ENCODE measurements at regions not wholly inside any gene's neighbourhood (a gene's known extent, or its start where the extent isn't known, plus 50 kb on each side); places are given as distances from the start of the nearest gene placed in this dataset.
"Not testable (repeated sequence)": the region's sequence is repeated elsewhere in the genome, so short reads cannot be mapped to it uniquely, and the experiment has no call there.

DNA sequence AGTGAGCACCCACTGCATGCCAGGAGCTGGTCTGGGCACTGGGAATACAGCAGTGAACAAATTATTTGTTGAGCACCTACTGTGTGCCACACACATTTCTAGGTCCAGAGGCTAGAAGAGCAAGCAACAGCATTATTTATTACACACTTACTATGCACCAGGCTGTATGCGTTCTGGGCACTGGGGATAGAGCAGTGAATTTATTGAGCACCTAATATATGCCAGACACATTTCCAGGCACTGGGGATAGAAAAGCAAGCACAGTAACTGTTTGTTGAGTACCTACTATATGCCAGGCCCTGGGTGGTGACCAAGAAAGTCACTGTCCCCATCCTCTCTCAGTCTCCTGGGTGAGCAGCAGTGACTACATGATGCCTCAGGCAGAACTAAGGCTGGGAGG is 107.5 kb upstream of the NCOR2 start:
- 65 to 95% (median 67%) methylated on average over 1 of the region's 1 CpG for WGBS, 3 donors

DNA sequence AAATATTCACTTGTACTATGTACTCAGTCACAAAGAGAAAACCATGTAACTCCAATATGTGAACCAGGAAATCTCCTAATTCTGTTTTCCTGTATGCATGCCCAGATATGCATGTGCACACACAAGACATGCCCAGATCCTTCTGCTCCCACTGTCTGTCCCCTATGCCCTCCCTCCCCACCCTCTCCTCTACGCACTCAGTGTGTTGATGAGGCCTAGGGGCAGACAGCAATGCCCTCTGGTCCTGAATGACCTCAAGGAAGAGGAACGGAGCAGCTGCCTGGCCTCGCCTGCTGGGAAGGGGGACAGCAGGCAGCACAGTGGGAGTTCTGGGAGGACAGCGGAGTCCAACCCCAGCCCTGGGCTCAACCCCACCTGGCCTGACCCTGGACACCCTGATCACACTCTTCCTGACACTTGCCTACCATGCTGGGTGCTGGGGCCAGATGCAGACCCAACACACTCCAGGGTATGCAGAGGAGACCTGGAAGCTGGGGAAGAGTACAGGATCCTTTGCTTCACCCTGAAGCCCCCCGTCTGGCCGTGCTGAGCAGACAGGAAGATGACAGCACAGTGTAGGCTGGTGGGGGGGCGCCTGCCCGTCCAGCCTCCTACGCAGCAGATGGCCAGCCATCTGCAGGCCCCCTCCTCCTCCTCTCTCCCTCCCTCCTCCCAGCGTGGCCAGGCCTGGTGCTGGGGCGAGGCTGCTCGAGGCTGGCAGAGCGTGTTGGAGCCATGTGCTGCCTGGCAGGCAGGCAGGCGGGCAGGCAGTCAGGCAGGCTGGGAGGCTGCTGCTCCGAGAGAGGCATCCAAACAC is 106.6 kb upstream of the NCOR2 start:
- Histone ChIP-seq H3K9me3 (ENCODE audit: control insufficient read depth in 2 of 2, insufficient read depth in 1 of 2, low read depth in 1 of 2, low read length in 1 of 2) (peaks cover 0 to 4% of the 10 kb centered on the region in 2 donors), H3K4me3 (ENCODE audit: low read depth in 1 of 3, low read length in 3 of 3) (no peak overlapping the region), H3K27me3 (ENCODE audit: control insufficient read depth in 3 of 3, insufficient read depth in 3 of 3, low read length in 3 of 3) (no peaks in the 10 kb centered on the region), H3K36me3 (ENCODE audit: control insufficient read depth in 3 of 3, insufficient read depth in 2 of 3, low read depth in 1 of 3, low read length in 3 of 3) (no peaks in the 10 kb centered on the region), H3K4me1 (ENCODE audit: control insufficient read depth in 3 of 3, insufficient read depth in 2 of 3, low read depth in 1 of 3, low read length in 2 of 3) (peaks cover 0 to 8% (median 0%) of the 10 kb centered on the region in 3 donors), H3K27ac (ENCODE audit: low read depth in 1 of 3, low read length in 2 of 3) (peak overlapping the region in 1 of 3 donors; percentile 15)
- WGBS, 3 donors = 67 to 74% (median 71%) methylated on average over 15 of the region's 15 CpGs
- FAIRE-seq (no peak), DNase-seq (no peak)

More for the DNA sequence above, 107.5 kb upstream of the NCOR2 start:
- Histone ChIP-seq H3K36me3 (ENCODE audit: control insufficient read depth in 3 of 3, insufficient read depth in 2 of 3, low read depth in 1 of 3, low read length in 3 of 3) (no peaks in the 10 kb centered on the region), H3K9me3 (ENCODE audit: control insufficient read depth in 2 of 2, insufficient read depth in 1 of 2, low read depth in 1 of 2, low read length in 1 of 2) (peaks cover 0 to 4% of the 10 kb centered on the region in 2 donors), H3K27me3 (ENCODE audit: control insufficient read depth in 3 of 3, insufficient read depth in 3 of 3, low read length in 3 of 3) (no peaks in the 10 kb centered on the region), H3K4me1 (ENCODE audit: control insufficient read depth in 3 of 3, insufficient read depth in 2 of 3, low read depth in 1 of 3, low read length in 2 of 3) (peaks cover 0 to 8% (median 0%) of the 10 kb centered on the region in 3 donors), H3K4me3 (ENCODE audit: low read depth in 1 of 3, low read length in 3 of 3) (no peak overlapping the region), H3K27ac (ENCODE audit: low read depth in 1 of 3, low read length in 2 of 3) (no peak overlapping the region)
- DNase-seq (no peak), FAIRE-seq (no peak)

DNA sequence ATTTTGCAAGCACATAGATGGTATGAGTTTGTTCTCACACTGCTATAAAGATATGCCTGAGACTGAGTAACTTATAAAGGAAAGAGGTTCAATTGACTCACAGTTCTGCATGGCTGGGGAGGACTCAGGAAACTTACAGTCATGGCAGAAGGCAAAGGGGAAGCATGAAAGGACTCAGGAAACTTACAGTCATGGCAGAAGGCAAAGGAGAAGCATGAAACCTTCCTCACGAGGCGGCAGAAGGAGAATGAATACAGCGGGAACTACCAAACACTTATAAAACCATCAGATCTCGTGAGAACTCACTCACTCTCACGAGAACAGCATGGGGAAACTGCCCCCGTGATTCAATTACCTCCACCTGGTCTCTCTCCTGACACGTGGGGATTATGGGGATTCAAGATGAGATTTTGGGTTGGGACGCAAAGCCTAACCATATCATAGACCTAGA is 101.9 kb upstream of the NCOR2 start:
- 74 to 84% (median 77%) methylated on average over 8 of the region's 8 CpGs for WGBS, 3 donors
- not testable (repeated sequence) for H3K36me3 ChIP-seq (ENCODE audit: control insufficient read depth in 3 of 3, insufficient read depth in 2 of 3, low read depth in 1 of 3, low read length in 3 of 3); H3K4me1 ChIP-seq (ENCODE audit: control insufficient read depth in 3 of 3, insufficient read depth in 2 of 3, low read depth in 1 of 3, low read length in 2 of 3); FAIRE-seq; H3K4me3 ChIP-seq (ENCODE audit: low read depth in 1 of 3, low read length in 3 of 3); DNase-seq; H3K27ac ChIP-seq (ENCODE audit: low read depth in 1 of 3, low read length in 2 of 3)
- Histone ChIP-seq H3K9me3 (ENCODE audit: control insufficient read depth in 2 of 2, insufficient read depth in 1 of 2, low read depth in 1 of 2, low read length in 1 of 2) (peaks cover 0 to 20% of the 10 kb centered on the region in 2 donors), H3K27me3 (ENCODE audit: control insufficient read depth in 3 of 3, insufficient read depth in 3 of 3, low read length in 3 of 3) (peaks cover 0 to 11% (median 0%) of the 10 kb centered on the region in 3 donors)

DNA sequence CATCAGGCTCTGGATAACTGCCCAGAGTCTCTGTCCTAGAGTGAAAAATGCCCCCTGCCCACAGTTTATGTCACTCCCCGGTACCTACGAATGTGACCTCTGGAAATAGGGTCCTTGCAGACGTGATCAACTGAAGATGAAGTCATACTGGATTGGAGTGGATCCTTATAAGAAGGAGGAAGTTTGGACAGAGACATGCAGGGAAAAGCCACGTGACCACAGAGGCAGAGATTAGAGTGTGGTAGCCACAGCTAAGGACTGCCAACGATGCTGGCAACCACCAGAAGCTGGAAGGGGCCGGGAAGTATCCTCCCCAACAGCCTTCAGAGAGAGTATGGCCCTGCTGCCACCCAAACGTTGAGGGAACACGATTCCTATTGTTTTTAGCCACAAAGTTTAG is 101.2 kb upstream of the NCOR2 start:
- Histone ChIP-seq H3K27me3 (ENCODE audit: control insufficient read depth in 3 of 3, insufficient read depth in 3 of 3, low read length in 3 of 3) (peaks cover 0 to 11% (median 0%) of the 10 kb centered on the region in 3 donors), H3K9me3 (ENCODE audit: control insufficient read depth in 2 of 2, insufficient read depth in 1 of 2, low read depth in 1 of 2, low read length in 1 of 2) (peaks cover 0 to 20% of the 10 kb centered on the region in 2 donors), H3K27ac (ENCODE audit: low read depth in 1 of 3, low read length in 2 of 3) (no peak overlapping the region), H3K4me3 (ENCODE audit: low read depth in 1 of 3, low read length in 3 of 3) (no peak overlapping the region), H3K36me3 (ENCODE audit: control insufficient read depth in 3 of 3, insufficient read depth in 2 of 3, low read depth in 1 of 3, low read length in 3 of 3) (no peaks in the 10 kb centered on the region), H3K4me1 (ENCODE audit: control insufficient read depth in 3 of 3, insufficient read depth in 2 of 3, low read depth in 1 of 3, low read length in 2 of 3) (no peaks in the 10 kb centered on the region)
- DNase-seq (peak in 1 of 2 donors; percentile 27), FAIRE-seq (no peak)
- WGBS, 3 donors = 16 to 38% (median 33%) methylated on average over 8 of the region's 8 CpGs

DNA sequence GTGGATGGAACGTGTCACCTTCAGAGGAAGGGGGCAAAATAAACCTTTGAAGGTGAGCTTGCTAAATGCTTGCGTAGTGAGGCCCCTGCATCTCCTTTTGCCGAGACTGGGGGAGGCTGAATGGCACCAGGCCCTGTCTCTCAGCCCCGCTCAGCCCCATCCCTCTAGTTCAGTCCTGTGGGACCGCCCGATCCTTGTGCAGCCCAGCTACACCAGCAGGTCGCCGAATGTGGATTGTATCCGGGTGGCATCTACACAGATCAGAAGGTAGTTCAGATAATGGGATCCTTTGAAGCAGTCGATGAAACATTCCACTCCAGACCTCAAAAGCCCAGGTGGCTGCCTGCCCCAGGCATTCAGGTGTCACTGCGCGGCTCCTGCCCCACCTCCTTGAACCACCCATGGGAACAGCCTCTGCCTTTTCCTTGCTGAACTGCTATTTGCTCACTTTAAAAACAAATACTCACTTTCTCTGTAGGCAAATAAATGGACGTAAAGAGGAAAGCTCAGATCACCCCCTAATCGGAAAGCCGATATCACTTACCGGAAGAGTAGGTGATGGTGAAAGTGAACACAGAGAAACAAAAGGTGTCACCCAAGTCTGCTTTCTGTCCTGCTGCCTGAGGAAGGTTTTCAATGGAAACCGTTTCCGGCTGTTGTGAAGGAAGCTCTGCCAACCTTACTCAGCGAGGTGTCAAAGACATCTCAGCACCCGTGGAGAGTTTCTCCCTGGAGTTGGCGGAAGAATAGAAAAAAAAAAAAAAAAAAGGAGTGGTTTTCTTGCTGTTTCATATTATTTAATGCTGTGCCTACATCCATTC is 100.3 kb upstream of the NCOR2 start:
- peaks cover 0 to 11% (median 0%) of the 10 kb centered on the region in 3 donors for H3K27me3 ChIP-seq (ENCODE audit: control insufficient read depth in 3 of 3, insufficient read depth in 3 of 3, low read length in 3 of 3)
- peaks cover 0 to 20% of the 10 kb centered on the region in 2 donors for H3K9me3 ChIP-seq (ENCODE audit: control insufficient read depth in 2 of 2, insufficient read depth in 1 of 2, low read depth in 1 of 2, low read length in 1 of 2)
- no peak overlapping the region for H3K4me3 ChIP-seq (ENCODE audit: low read depth in 1 of 3, low read length in 3 of 3)
- no peaks in the 10 kb centered on the region for H3K36me3 ChIP-seq (ENCODE audit: control insufficient read depth in 3 of 3, insufficient read depth in 2 of 3, low read depth in 1 of 3, low read length in 3 of 3)
- no peaks in the 10 kb centered on the region for H3K4me1 ChIP-seq (ENCODE audit: control insufficient read depth in 3 of 3, insufficient read depth in 2 of 3, low read depth in 1 of 3, low read length in 2 of 3)
- DNase-seq (no peak), FAIRE-seq (no peak)
- H3K27ac ChIP-seq (ENCODE audit: low read depth in 1 of 3, low read length in 2 of 3) = no peak overlapping the region
- 48 to 72% (median 55%) methylated on average over 21 of the region's 21 CpGs for WGBS, 3 donors

DNA sequence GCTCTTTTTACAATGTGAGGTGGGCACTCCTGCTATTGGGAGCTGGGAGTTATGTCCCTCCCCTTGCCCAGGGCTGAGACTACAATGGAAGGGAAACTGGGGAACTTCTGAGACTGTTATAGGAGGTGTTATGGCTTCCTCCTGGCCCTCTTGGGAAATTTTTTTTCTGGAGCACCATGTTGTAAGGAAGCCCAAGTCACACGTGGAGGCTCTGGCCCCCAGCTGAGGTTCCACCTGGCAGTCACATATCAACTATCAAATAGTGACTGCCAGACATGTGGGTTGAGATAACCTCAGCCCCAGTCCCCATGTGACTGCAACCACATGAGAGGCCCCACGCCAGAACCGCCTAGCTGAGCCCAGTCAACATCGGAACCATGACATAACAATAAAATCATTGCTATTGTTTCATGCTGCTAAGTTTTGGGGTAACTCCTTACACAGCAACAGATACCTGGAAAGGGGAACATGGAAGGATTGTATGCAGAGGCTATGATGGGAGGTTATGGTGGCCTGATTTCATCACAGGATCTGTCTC is 99.4 kb upstream of the NCOR2 start:
- H3K4me1 ChIP-seq (ENCODE audit: control insufficient read depth in 3 of 3, insufficient read depth in 2 of 3, low read depth in 1 of 3, low read length in 2 of 3) = no peaks in the 10 kb centered on the region
- peaks cover 0 to 20% of the 10 kb centered on the region in 2 donors for H3K9me3 ChIP-seq (ENCODE audit: control insufficient read depth in 2 of 2, insufficient read depth in 1 of 2, low read depth in 1 of 2, low read length in 1 of 2)
- H3K4me3 ChIP-seq (ENCODE audit: low read depth in 1 of 3, low read length in 3 of 3) = no peak overlapping the region
- no peak overlapping the region for H3K27ac ChIP-seq (ENCODE audit: low read depth in 1 of 3, low read length in 2 of 3)
- no peaks in the 10 kb centered on the region for H3K36me3 ChIP-seq (ENCODE audit: control insufficient read depth in 3 of 3, insufficient read depth in 2 of 3, low read depth in 1 of 3, low read length in 3 of 3)
- WGBS, 3 donors = 86 to 89% (median 87%) methylated on average over 4 of the region's 4 CpGs
- DNase-seq = no peak
- FAIRE-seq = no peak
- peaks cover 0 to 11% (median 0%) of the 10 kb centered on the region in 3 donors for H3K27me3 ChIP-seq (ENCODE audit: control insufficient read depth in 3 of 3, insufficient read depth in 3 of 3, low read length in 3 of 3)

DNA sequence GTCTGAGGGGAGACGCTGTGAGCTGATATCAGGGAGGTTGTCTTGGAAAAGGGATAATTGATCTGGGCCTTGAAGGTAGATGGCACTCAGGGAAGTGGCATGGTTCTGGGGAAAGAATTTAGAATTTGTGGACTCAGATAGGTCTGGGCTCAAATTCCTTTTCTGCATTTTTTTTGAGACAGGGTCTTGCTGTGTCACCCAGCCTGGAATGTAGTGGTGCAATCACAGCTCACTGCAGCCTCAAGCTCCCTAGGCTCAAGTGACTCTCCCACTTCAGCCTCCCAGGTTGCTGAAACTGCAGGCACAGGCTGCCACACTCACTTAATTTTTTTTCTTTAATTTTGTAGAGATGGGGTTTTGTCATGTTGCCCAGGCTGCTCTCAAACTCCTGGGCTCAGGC is 98.1 kb upstream of the NCOR2 start:
- 88 to 94% (median 89%) methylated on average over 1 of the region's 1 CpG for WGBS, 3 donors
- FAIRE-seq = no peak
- peaks cover 0 to 3% (median 0%) of the 10 kb centered on the region in 3 donors for H3K4me1 ChIP-seq (ENCODE audit: control insufficient read depth in 3 of 3, insufficient read depth in 2 of 3, low read depth in 1 of 3, low read length in 2 of 3)
- H3K9me3 ChIP-seq (ENCODE audit: control insufficient read depth in 2 of 2, insufficient read depth in 1 of 2, low read depth in 1 of 2, low read length in 1 of 2) = peaks cover 0 to 20% of the 10 kb centered on the region in 2 donors
- no peak overlapping the region for H3K4me3 ChIP-seq (ENCODE audit: low read depth in 1 of 3, low read length in 3 of 3)
- no peak overlapping the region for H3K27ac ChIP-seq (ENCODE audit: low read depth in 1 of 3, low read length in 2 of 3)
- H3K27me3 ChIP-seq (ENCODE audit: control insufficient read depth in 3 of 3, insufficient read depth in 3 of 3, low read length in 3 of 3) = peaks cover 0 to 11% (median 0%) of the 10 kb centered on the region in 3 donors
- no peaks in the 10 kb centered on the region for H3K36me3 ChIP-seq (ENCODE audit: control insufficient read depth in 3 of 3, insufficient read depth in 2 of 3, low read depth in 1 of 3, low read length in 3 of 3)
- no peak for DNase-seq

DNA sequence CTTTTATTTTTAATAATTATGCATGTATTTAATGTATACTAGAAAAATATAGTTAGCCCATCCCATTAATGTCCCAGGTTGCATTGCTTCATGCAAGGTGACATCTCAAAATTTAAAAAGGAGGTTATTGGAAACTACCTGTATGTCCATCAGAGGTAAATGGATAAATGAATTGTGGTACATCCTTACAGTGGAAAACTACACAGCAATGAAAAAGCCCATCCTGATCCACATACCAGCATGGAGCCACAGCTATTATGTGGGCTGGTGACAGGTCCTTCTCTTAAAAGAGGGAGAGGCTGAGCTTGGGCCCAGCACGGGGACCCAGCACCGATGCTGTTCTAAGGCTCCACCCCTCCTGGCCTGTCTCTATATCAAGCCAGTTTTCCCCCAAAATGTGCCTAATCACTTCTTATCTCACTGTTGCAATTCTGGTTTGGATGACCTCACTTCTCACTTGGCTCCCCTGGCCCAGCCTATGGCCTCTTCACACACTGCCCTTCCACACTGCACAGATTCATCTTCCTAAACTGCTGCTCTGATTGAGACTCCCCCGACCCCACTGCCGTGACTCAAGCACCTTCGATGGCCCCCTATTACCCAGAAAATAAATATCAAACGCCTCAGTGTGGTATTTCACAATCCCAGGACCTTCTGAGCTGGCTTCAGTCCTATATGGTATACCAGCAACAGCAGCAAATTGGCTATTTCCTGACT is 97.1 kb upstream of the NCOR2 start:
- no peak for FAIRE-seq

More for the DNA sequence above, 97.1 kb upstream of the NCOR2 start:
- whole genome bisulfite sequencing, 3 donors = 77 to 81% (median 78%) methylated on average over 6 of the region's 6 CpGs
- no peak for DNase-seq
- peaks cover 0 to 15% of the 10 kb centered on the region in 2 donors for H3K9me3 ChIP-seq (ENCODE audit: control insufficient read depth in 2 of 2, insufficient read depth in 1 of 2, low read depth in 1 of 2, low read length in 1 of 2)
- H3K4me1 ChIP-seq (ENCODE audit: control insufficient read depth in 3 of 3, insufficient read depth in 2 of 3, low read depth in 1 of 3, low read length in 2 of 3) = peaks cover 0 to 3% (median 0%) of the 10 kb centered on the region in 3 donors
- H3K27me3 ChIP-seq (ENCODE audit: control insufficient read depth in 3 of 3, insufficient read depth in 3 of 3, low read length in 3 of 3) = peaks cover 0 to 11% (median 0%) of the 10 kb centered on the region in 3 donors
- no peaks in the 10 kb centered on the region for H3K36me3 ChIP-seq (ENCODE audit: control insufficient read depth in 3 of 3, insufficient read depth in 2 of 3, low read depth in 1 of 3, low read length in 3 of 3)
- no peak overlapping the region for H3K27ac ChIP-seq (ENCODE audit: low read depth in 1 of 3, low read length in 2 of 3)
- H3K4me3 ChIP-seq (ENCODE audit: low read depth in 1 of 3, low read length in 3 of 3) = no peak overlapping the region

All from small intestine (tissue), 7 donors.